ENCODE measurements at regions not wholly inside any gene's neighbourhood (a gene's known extent, or its start where the extent isn't known, plus 50 kb on each side); places are given as distances from the start of the nearest gene placed in this dataset.

DNA sequence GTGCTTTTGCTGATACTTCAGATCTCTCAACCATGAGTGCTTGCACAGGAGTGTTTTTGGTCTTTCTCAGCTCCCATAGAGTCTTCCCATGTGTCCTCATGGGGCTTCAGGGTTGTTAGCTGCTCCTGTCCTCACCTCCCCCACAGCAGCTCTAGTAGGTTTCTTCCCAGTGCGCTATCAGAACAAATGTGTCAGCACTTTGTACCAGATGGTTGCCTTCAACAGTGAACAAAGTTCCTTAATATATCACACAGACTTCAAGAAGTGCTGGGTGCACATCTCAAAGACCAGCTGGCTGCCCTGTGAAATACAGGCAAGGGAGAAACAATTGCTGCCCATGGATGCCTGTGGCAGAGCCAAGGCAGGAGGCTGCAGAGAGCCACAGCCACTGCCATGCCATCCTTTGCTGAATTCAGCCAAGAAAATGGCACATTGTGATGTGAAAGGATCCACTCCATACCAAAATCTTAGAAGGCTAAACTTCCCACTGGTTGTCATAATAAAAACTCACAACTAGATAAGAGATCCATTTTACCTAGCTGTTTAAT, 471.3 kb downstream of the C6orf118 start:
- no peak for DNase-seq (ENCODE audit: low read depth in 4 of 4, low spot score in 1 of 4)

- no peak for DNase-seq (ENCODE audit: low read depth in 4 of 4, low spot score in 1 of 4)
Observed at GRCh38 chr6:164836486-164836885, 472.9 kb downstream of the C6orf118 start.

DNA sequence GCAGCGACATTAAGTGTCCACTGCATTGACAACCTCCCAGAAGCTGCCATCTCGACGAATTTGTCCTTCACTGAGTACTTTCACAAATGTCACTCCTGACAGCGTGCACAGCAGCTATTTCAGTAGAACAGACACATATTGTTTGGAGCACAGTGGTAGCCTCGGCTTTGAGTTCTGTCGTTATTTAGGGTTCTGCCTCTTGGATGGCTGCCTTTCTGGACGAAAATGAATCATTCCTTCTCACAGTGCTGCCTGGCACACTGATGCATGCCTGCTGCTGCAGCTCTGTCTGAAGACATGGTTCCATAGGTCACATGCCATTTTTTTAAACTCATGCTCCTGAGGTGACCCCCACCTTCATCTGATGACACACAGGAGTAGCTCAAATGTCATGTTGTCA, 477.0 kb downstream of the C6orf118 start:
- no peak for DNase-seq (ENCODE audit: low read depth in 4 of 4, low spot score in 1 of 4)

DNA sequence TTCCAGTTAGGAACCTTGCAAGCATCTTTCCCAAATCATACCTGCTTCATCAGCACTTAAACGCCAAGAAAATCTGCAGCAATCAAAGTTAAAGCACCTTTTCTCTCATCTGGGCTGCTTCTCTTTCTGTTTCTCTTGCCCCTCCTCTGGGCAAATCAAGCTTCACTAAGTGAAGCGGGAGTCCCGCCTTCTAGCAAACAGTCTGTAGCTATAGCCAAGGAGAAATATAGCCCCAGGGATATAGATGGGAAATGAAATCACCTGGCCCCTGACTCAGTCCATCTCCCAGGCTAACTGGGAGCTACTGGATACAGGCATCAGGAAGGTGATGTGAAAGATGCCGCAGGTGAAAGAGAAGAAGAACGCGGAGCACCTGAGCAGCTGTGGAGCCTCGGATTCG, 481.9 kb downstream of the C6orf118 start:
- DNase-seq (ENCODE audit: low read depth in 4 of 4, low spot score in 1 of 4) = no peak

- no peak for DNase-seq (ENCODE audit: low read depth in 4 of 4, low spot score in 1 of 4)
Observed at GRCh38 chr6:164826831-164827468, 482.5 kb downstream of the C6orf118 start.

- DNase-seq (ENCODE audit: low read depth in 4 of 4, low spot score in 1 of 4) = no peak
Observed at GRCh38 chr6:164825386-164825785, 484.0 kb downstream of the C6orf118 start.

DNA sequence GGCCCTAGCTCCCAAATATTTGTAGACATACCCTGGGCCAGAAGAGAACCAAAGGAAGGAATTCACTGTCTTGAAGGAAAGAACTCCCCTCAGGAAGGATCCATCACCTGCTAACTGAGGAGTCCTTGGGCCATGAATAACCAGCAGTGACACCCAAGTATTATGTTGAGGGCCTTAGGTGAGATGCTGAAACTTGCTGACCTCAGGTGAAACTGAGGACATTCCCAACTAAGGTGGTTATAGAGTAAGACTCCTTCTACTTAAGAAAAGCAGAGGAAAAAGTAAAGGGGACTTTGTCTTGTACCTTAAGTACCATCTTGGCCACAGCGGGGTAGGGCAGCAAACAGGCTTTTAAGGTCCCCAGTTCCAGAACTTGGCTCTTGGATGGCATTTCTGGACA, 491.7 kb downstream of the C6orf118 start:
- DNase-seq (ENCODE audit: low read depth in 4 of 4, low spot score in 1 of 4) = no peak

DNA sequence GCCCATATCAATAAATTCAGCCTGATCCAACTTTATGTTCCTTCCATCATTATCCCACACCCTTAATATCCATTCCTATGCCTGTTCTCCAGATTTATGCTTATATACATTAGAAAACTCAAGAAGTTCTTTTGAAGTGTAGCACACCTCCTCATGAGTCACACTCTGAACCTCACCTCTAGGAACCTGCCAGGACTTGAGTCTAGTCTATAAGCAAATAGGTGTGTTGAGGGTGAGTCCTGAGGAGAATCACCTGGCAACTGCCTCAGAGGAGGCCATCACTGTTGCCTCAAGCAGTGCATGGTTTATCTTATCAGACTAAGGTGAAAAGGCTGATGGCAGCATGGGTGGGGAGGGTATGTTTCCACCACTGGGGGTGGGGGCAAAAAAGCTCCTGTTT, 496.7 kb downstream of the C6orf118 start:
- DNase-seq (ENCODE audit: low read depth in 4 of 4, low spot score in 1 of 4) = no peak

- no peak for DNase-seq (ENCODE audit: low read depth in 4 of 4, low spot score in 1 of 4)
Observed at GRCh38 chr6:164807125-164807524, 502.3 kb downstream of the C6orf118 start.

DNA sequence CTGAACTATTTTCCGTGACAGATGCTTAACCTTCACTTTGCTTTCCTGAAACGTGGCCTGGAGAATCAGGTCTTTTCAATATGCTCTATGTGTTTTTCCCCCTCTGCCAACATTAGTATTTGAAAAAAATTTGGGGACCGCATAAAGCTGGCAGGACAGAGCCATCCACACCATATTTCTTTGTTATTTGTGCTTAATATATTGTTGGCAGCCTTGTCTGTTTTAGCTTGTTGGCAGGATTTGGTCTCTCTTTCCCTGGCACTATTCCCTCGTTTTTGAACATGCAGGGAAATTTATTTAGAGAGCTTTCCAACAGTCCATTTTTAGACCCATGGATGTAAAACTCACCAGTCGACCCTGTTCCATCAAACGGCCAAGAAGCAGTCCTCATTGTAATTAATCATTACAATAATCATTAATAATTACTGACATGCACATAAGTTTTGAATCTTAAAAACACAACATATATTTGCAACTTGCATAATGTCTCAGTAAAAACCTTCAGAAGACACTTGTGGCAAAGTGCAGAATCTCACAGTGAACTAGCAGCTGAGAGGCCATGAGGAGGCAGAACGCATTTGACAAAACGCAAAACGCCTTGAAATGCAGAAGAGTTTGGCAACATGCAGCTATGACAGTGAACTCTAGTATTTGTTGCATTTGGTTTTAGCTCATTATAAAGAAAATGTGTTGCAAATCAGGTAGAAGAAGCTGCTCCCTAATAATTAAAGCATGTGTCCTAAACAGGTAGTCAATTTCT, 514.2 kb downstream of the C6orf118 start:
- no peak for DNase-seq (ENCODE audit: low read depth in 4 of 4, low spot score in 1 of 4)

GRCh38 chr6:164792666-164793065, 516.7 kb downstream of the C6orf118 start:
- DNase-seq (ENCODE audit: low read depth in 4 of 4, low spot score in 1 of 4) = no peak

GRCh38 chr6:164791498-164791897, 517.9 kb downstream of the C6orf118 start:
- no peak for DNase-seq (ENCODE audit: low read depth in 4 of 4, low spot score in 1 of 4)

DNA sequence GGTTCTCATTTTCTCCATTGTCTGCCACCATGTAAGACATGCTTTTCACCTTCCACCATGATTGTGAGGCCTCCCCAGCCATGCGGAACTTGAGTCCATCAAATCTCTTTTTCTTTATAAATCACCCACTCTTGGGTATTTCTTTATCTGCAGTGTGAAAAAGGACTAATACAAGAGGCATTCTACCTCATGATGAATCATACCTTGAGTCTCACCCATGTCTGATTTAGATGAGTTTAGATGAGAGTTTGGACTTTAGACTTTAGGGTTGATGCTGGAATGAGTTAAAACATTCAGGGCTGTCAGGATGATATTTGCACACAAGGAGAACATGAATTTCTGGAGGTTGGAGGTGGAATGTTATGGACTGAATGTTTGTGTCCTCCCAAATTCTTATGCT, 545.6 kb downstream of the C6orf118 start:
- DNase-seq (ENCODE audit: low read depth in 4 of 4, low spot score in 1 of 4) = no peak

DNA sequence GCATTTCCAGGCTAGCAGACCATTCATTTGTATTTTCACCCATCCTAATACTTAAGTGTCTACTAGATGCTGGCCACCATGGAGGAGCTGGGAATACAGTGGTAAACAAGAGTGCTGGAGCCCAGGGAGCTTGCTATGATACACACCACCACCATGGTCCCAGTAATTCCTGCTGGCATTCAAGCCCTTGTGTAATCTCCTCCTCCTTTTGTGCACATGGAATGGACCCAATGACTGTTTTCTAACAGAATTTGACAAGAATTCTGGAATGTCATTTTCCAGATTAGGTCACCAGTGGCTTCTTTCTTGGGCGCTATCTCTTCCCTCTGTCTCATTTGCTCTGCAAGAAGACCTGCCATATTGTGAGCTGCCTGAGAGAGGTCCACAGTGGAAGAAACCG, 552.0 kb downstream of the C6orf118 start:
- DNase-seq (ENCODE audit: low read depth in 4 of 4, low spot score in 1 of 4) = no peak

DNA sequence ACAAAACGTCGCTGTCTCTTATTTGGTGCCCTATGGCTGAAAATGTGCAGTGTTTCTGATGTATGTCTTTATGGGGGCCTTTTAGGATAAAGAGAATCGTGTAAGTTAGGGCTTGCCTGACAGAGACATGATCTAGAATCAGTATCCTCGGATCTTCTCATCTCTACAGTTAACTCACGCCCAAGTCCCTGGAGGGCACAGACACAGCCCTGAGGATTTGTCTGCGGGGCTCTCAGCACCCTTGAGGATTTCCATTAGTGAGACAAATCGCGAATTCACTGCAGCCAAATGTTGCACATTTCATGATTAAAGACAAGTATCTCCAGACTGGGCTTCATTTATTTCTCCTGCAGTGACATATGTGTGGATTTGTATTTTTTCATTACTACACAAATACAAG, 552.7 kb downstream of the C6orf118 start:
- DNase-seq (ENCODE audit: low read depth in 4 of 4, low spot score in 1 of 4) = no peak

- no peak for DNase-seq (ENCODE audit: low read depth in 4 of 4, low spot score in 1 of 4)
Observed at GRCh38 chr6:164756142-164756541, 553.3 kb downstream of the C6orf118 start.

- no peak for DNase-seq (ENCODE audit: low read depth in 4 of 4, low spot score in 1 of 4)
Observed at GRCh38 chr6:164753517-164753916, 555.9 kb downstream of the C6orf118 start.

DNA sequence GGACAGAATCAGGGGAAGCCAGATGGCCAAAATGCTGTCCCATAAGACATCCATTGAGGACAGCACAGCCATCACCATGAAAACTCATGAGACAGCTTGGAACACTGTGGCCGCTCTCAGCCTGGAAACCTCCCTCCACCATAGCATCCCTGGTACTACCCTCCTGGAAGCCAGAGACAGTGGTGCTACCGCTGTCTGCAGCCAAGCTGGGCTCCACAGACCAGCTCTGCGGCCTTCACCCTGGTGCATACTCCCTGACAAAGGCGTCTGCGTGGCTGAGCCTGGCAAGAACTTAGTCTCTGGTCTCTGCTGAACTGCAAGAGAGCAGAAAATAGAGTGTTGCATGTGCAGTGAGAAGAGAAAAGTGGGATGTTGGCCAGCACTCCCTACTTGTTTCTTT, 558.0 kb downstream of the C6orf118 start:
- DNase-seq (ENCODE audit: low read depth in 4 of 4, low spot score in 1 of 4) = no peak

GRCh38 chr6:164750128-164750527, 559.3 kb downstream of the C6orf118 start:
- DNase-seq (ENCODE audit: low read depth in 4 of 4, low spot score in 1 of 4) = no peak

DNA sequence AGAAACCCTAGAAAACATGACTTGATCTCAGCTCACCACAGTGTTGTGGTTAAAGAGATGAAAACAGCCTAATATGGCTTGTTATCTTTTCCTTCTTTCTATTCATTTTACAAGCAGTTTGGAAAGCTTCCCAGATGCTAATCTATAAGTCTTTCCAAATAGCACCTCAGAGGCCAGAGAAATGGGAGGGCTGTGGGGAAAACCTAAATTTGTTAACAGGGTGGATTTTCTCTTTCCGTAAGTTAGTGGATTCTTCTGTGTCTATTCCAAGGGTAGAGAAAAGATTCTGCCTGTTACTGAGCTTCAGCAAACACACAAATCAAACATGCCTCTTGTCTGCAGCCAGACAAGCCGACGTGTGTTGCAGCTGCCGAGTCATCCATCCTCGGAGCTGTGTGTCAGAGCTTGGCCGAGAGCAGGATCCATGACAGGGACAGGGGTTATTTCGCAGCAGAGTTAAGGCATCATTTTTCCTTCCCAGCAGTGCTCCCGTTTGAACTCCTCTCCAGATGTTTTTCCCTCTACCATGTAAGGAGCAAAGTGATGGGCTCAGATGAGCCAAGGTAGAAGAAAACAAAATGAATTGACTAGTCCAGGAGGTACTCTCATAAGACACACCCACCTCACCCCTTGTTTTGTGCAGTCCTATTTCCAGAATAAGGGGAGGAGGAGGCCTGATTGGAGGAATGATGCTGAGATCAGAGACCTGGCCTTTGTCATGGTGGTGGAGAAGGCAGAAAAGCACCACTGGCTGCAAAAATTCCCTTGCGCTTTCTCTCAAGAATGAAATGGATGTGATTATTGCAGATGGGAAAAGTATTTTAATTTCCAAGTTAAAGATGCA, 560.0 kb downstream of the C6orf118 start:
- DNase-seq (ENCODE audit: low read depth in 4 of 4, low spot score in 1 of 4) = no peak

- no peak for DNase-seq (ENCODE audit: low read depth in 4 of 4, low spot score in 1 of 4)
Observed at GRCh38 chr6:164744301-164744700, 565.1 kb downstream of the C6orf118 start.
